KMS-11 (cell line): ENCODE measurements at regions not wholly inside any gene's neighbourhood (a gene's known extent, or its start where the extent isn't known, plus 50 kb on each side); places are given as distances from the start of the nearest gene placed in this dataset.

Experiments
- H2AFZ ChIP-seq: fragments of 200-600 bp; sonication (generic); 2 replicates; pipeline ENCODE4 v1.6.1; 2016; ENCODE audit warnings: antibody characterized with exemption, mixed run types, low read depth
- H3K27ac ChIP-seq: fragments of 200-600 bp; sonication (generic); 2 replicates; pipeline ENCODE4 v1.6.1; 2016; ENCODE audit warnings: mild to moderate bottlenecking, mixed run types
- H3K27me3 ChIP-seq: fragments of 200-600 bp; sonication (generic); 2 replicates; pipeline ENCODE4 v1.6.1; 2017; ENCODE audit warnings: mild to moderate bottlenecking, low read depth, mixed run types, moderate library complexity; ENCODE audit not compliant: insufficient read depth
- H3K36me3 ChIP-seq: fragments of 200-600 bp; sonication (generic); 2 replicates; pipeline ENCODE4 v1.6.1; 2017; ENCODE audit warnings: mild to moderate bottlenecking, mixed run types; ENCODE audit not compliant: insufficient read depth
- H3K4me1 ChIP-seq: fragments of 200-600 bp; sonication (generic); 2 replicates; pipeline ENCODE4 v1.6.1; 2016; ENCODE audit warnings: mild to moderate bottlenecking, low read depth, mixed run types; ENCODE audit not compliant: poor library complexity, severe bottlenecking
- H3K4me2 ChIP-seq: fragments of 200-600 bp; sonication (generic); 2 replicates; pipeline ENCODE4 v1.7.0; 2016; ENCODE audit warnings: mild to moderate bottlenecking, mixed run types
- H3K4me3 ChIP-seq: fragments of 200-600 bp; sonication (generic); IDR thresholded peaks from 2 replicates; pipeline ENCODE4 v1.6.1; 2017; ENCODE audit warnings: low read depth, low read length, mixed read lengths; ENCODE audit not compliant: insufficient read depth
- H3K79me2 ChIP-seq: fragments of 200-600 bp; sonication (generic); 2 replicates; pipeline ENCODE4 v1.6.1; 2016; ENCODE audit warnings: low read depth, mixed run types; ENCODE audit not compliant: insufficient read depth
- H3K9ac ChIP-seq: fragments of 200-600 bp; sonication (generic); 2 replicates; pipeline ENCODE4 v1.6.1; 2016; ENCODE audit warnings: mild to moderate bottlenecking, mixed run types
- H4K20me1 ChIP-seq: fragments of 200-600 bp; sonication (generic); 2 replicates; pipeline ENCODE4 v1.6.1; 2016; ENCODE audit warnings: mild to moderate bottlenecking, mixed run types; ENCODE audit not compliant: insufficient read depth
- TF ChIP-seq, protein P1 (sequence below): fragments of 200-600 bp; sonication (generic); conservative IDR thresholded peaks from 2 replicates; pipeline ENCODE4 v1.6.1; 2017; ENCODE audit warnings: low read depth, mild to moderate bottlenecking, antibody characterized with exemption, low read length, moderate library complexity, mixed read lengths

DNA sequence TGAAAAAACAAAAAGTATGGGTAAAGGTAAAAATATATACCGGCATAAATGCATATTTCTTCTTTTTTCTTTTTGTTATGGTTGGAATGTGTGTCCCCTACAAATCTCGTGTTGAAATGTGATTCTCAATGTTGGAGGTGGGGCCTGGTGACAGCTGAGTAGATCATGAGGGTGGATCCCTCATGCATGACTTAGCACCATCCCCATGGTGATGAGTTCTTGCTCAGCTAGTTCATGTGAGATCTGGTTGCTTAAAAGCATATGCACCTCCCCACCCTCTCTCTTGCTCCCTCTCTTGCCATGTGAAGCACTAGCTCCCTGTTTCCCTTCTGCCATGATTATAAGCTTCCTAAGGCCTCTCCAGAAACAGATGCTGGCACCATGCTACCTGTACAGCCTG, 93.3 kb downstream of the HYCC1 start:
- H3K36me3 ChIP-seq, result no peaks in the 10 kb centered on the region
- H3K4me1 ChIP-seq, result no peaks in the 10 kb centered on the region
- no peaks in the 10 kb centered on the region for H4K20me1 ChIP-seq
- H3K27me3 ChIP-seq, result no peaks in the 10 kb centered on the region
- H3K79me2 ChIP-seq, result no peaks in the 10 kb centered on the region
- H2AFZ ChIP-seq, result no peak overlapping the region
- no peak overlapping the region for H3K4me3 ChIP-seq
- TF ChIP-seq, protein P1, sequence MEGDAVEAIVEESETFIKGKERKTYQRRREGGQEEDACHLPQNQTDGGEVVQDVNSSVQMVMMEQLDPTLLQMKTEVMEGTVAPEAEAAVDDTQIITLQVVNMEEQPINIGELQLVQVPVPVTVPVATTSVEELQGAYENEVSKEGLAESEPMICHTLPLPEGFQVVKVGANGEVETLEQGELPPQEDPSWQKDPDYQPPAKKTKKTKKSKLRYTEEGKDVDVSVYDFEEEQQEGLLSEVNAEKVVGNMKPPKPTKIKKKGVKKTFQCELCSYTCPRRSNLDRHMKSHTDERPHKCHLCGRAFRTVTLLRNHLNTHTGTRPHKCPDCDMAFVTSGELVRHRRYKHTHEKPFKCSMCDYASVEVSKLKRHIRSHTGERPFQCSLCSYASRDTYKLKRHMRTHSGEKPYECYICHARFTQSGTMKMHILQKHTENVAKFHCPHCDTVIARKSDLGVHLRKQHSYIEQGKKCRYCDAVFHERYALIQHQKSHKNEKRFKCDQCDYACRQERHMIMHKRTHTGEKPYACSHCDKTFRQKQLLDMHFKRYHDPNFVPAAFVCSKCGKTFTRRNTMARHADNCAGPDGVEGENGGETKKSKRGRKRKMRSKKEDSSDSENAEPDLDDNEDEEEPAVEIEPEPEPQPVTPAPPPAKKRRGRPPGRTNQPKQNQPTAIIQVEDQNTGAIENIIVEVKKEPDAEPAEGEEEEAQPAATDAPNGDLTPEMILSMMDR, result no peak
- H3K27ac ChIP-seq, result no peak overlapping the region
- H3K9ac ChIP-seq, result no peak overlapping the region
- H3K4me2 ChIP-seq, result no peak overlapping the region

DNA sequence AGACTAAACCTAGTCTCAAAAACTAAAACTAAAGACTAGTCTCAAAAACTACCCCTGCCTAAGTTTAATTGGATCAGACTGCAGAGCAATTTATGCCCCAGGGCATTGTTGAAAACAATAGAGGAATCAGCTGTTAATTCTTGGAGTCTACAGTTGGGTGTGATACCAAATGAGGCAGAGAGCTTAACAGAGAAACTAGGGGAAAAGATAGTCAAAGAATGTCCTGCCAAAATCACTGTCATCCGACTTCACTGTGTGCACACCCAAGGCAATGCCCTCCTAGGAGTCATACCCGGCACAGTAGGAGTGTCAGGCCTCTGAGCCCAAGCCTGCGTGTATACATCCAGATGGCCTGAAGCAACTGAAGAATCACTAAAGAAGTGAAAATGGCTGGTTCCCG, 90.5 kb upstream of the TOMM7 start:
- H3K79me2 ChIP-seq, result no peaks in the 10 kb centered on the region
- no peak overlapping the region for H3K9ac ChIP-seq

DNA sequence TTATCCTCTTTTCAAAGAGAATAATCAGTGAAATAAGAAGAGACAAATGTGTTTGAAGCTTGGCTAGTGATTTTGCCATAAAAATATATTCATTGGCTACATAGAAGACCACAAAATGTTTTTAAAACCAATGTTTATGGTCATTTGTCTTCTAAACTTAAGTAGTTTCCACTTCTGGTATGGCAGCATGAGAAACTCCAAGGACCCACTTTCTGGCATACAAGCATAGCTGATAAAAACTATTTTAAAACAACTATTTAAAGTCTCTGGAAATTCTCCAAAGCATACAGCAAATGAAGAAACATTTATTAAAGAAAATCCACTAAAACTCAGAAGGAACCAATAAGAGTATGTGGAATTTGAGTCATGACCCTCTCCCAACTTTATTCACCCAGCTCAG, 89.2 kb upstream of the TOMM7 start:
- no peak overlapping the region for H3K4me3 ChIP-seq
- H3K27me3 ChIP-seq, result no peaks in the 10 kb centered on the region
- TF ChIP-seq, protein P1, result no peak
- no peaks in the 10 kb centered on the region for H3K79me2 ChIP-seq
- H3K36me3 ChIP-seq, result no peaks in the 10 kb centered on the region
- no peak overlapping the region for H2AFZ ChIP-seq
- H3K9ac ChIP-seq, result no peak overlapping the region
- no peak overlapping the region for H3K4me2 ChIP-seq
- H3K4me1 ChIP-seq, result no peaks in the 10 kb centered on the region
- H3K27ac ChIP-seq, result no peak overlapping the region
- H4K20me1 ChIP-seq, result no peaks in the 10 kb centered on the region

More for the DNA sequence above, 90.5 kb upstream of the TOMM7 start:
- Histone ChIP-seq H3K36me3 (no peaks in the 10 kb centered on the region), H2AFZ (no peak overlapping the region), H3K4me2 (no peak overlapping the region), H3K4me3 (no peak overlapping the region), H3K27me3 (no peaks in the 10 kb centered on the region), H3K27ac (no peak overlapping the region), H3K4me1 (no peaks in the 10 kb centered on the region), H4K20me1 (no peaks in the 10 kb centered on the region)
- TF ChIP-seq, protein P1, result no peak

DNA sequence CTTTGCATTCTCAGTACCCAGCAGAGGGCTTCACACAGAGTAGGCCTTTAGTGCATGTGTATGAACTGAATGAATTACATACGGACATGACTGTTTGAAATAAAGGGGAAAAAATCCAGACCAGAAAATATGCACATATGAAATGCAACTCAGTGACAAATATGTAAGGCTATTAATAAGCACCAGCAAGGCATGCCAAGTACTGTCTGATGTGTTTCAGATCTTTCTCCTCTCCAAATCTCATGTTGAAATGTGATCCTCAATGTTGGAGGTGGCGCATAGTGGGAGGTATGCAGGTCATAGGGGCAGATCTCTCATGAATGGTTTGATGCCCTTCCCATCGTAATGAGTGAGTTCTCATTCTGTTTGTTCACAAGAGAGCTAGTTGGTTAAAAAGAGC, 87.3 kb upstream of the TOMM7 start:
- Histone ChIP-seq H3K27ac (no peak overlapping the region), H3K27me3 (no peaks in the 10 kb centered on the region), H3K36me3 (no peaks in the 10 kb centered on the region), H3K9ac (no peak overlapping the region), H2AFZ (no peak overlapping the region), H3K4me2 (no peak overlapping the region), H4K20me1 (no peaks in the 10 kb centered on the region), H3K4me3 (no peak overlapping the region), H3K4me1 (no peaks in the 10 kb centered on the region), H3K79me2 (no peaks in the 10 kb centered on the region)
- TF ChIP-seq, protein P1, result no peak
